ENCODE measurements at regions not wholly inside any gene's neighbourhood (a gene's known extent, or its start where the extent isn't known, plus 50 kb on each side); places are given as distances from the start of the nearest gene placed in this dataset.
"Not testable (repeated sequence)": the region's sequence is repeated elsewhere in the genome, so short reads cannot be mapped to it uniquely, and the experiment has no call there.

DNA sequence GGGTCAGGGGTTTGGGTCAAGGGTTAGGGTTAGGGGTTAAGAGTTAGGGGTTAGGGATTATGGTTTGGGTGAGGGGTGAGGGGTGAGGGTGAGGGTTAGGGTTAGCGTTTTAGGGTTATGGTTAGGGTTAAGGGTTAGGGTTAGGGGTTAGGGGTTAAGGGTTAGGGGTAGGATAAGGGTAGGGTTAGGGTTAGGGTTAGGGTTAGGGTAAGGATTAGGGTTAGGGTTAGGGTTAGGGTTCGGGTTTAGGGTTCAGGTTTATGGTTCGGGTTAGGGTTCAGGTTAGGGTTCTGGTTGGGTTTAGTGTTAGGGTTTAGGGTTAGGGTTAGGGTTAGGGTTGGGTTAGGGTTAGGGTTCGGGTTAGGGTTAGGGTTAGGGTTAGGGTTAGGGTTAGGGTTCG, 213.1 kb downstream of the LMLN start:
- H2AFZ ChIP-seq; H3K27ac Mint-ChIP-seq; H3K36me3 ChIP-seq (ENCODE audit: insufficient read depth); H3K4me2 ChIP-seq; ATAC-seq; H3K9me2 ChIP-seq (ENCODE audit: insufficient read depth); H3K27me3 Mint-ChIP-seq (ENCODE audit: insufficient read depth, low read depth, poor library complexity); H3K4me3 Mint-ChIP-seq; H3K4me1 ChIP-seq (ENCODE audit: insufficient read depth); H3K27me3 ChIP-seq (ENCODE audit: insufficient read depth); H3K9me3 Mint-ChIP-seq; H3K79me2 ChIP-seq (replicated peaks; ENCODE audit: insufficient read depth); H3K4me3 ChIP-seq; H3F3A ChIP-seq (replicated peaks; ENCODE audit: low read depth); DNase-seq (ENCODE audit: low spot score); H3K4me1 Mint-ChIP-seq; H4K20me1 ChIP-seq (replicated peaks; ENCODE audit: insufficient read depth); H3K27ac ChIP-seq (ENCODE audit: low read depth): not testable (repeated sequence)
- peaks cover 25% of the 10 kb centered on the region for H3K36me3 Mint-ChIP-seq (ENCODE audit: low read depth)

DNA sequence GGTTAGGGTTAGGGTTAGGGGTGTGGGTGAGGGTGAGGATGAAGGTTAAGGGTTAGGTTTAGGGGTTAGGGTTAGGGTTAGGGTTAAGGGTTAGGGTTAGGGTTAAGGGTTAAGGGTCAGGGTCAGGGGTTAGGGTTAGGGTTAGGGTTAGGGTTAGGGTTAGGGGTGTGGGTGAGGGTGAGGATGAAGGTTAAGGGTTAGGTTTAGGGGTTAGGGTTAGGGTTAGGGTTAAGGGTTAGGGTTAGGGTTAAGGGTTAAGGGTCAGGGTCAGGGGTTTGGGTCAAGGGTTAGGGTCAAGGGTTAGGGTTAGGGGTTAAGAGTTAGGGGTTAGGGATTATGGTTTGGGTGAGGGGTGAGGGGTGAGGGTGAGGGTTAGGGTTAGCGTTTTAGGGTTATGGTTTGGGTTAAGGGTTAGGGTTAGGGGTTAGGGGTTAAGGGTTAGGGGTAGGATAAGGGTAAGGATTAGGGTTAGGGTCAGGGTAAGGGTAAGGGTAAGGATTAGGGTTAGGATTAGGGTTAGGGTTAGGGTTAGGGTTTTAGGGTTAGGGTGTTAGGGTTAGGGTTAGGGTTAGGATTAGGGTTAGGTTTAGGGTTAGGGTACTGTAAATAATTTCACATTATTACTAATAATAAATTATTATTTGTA, 214.0 kb downstream of the LMLN start:
- not testable (repeated sequence) for H3F3A ChIP-seq (replicated peaks; ENCODE audit: low read depth); H2AFZ ChIP-seq; H3K4me1 ChIP-seq (ENCODE audit: insufficient read depth); ATAC-seq; H3K36me3 ChIP-seq (ENCODE audit: insufficient read depth); H3K27me3 Mint-ChIP-seq (ENCODE audit: insufficient read depth, low read depth, poor library complexity); H3K79me2 ChIP-seq (replicated peaks; ENCODE audit: insufficient read depth); H3K27me3 ChIP-seq (ENCODE audit: insufficient read depth); H3K27ac ChIP-seq (ENCODE audit: low read depth); H3K27ac Mint-ChIP-seq; H3K4me1 Mint-ChIP-seq; DNase-seq (ENCODE audit: low spot score); H3K9me3 Mint-ChIP-seq; H3K4me3 Mint-ChIP-seq; H4K20me1 ChIP-seq (replicated peaks; ENCODE audit: insufficient read depth); H3K4me2 ChIP-seq; H3K4me3 ChIP-seq; H3K9me2 ChIP-seq (ENCODE audit: insufficient read depth)
- H3K36me3 Mint-ChIP-seq (ENCODE audit: low read depth) = peaks cover 17% of the 10 kb centered on the region

Data from GM23338 (cell line).